ENCODE measurements at regions not wholly inside any gene's neighbourhood (a gene's known extent, or its start where the extent isn't known, plus 50 kb on each side); places are given as distances from the start of the nearest gene placed in this dataset.

- no peak for DNase-seq
Observed at GRCh38 chr21:23524685-23525084, 2082.6 kb downstream of the MRPL39 start.

- no peak for DNase-seq
Observed at GRCh38 chr21:23522751-23523150, 2084.5 kb downstream of the MRPL39 start.

GRCh38 chr21:23507501-23507900 lies 2099.8 kb downstream of the MRPL39 start:
- no peak for DNase-seq

DNA sequence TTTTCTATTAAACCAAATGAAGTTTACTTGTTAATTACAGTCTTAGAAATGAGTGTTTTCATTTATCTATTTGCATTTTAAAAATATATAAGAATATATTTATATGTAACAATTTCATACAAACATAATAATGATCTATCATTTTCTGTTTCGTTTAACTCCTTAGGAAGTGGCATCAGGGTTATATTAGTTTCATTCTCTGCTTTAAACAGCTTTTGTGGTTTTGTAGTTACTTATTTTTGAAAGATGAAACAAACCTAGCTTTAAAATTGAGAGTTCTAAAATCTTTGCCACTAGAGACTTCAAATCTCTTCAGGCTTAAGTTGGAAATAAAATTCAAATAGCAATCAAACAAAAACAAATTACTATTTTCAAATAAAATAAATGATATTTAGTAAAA lies 2110.6 kb downstream of the MRPL39 start:
- no peak for DNase-seq

DNA sequence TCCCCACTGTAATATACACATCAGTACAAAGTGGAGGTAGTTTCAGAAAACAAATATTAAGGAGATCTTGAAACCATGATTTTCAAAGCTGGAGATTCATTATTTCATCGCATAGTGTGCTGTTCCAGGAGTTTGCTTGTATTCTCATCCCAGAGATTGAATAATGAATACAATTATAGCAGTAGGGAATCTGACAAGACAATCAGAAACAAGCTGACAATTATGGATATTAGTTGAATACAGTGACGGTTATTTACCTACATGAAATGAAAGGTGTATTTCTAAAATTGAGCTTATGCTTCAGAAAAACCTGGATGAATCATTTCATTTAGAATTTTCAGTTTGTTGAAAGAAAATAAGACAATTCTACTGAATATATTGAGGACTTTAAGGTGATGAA lies 2119.0 kb downstream of the MRPL39 start:
- no peak for DNase-seq

- no peak for DNase-seq
Observed at GRCh38 chr21:23480591-23481270, 2126.6 kb downstream of the MRPL39 start.

GRCh38 chr21:23478381-23478780 lies 2128.9 kb downstream of the MRPL39 start:
- DNase-seq: no peak

- peak; percentile 46 to 51 for DNase-seq
Observed at GRCh38 chr21:23475281-23476219, 2131.7 kb downstream of the MRPL39 start.

- no peak for DNase-seq
Observed at GRCh38 chr21:23471877-23472276, 2135.4 kb downstream of the MRPL39 start.

- DNase-seq: no peak
Observed at GRCh38 chr21:23463365-23463764, 2143.9 kb downstream of the MRPL39 start.

DNA sequence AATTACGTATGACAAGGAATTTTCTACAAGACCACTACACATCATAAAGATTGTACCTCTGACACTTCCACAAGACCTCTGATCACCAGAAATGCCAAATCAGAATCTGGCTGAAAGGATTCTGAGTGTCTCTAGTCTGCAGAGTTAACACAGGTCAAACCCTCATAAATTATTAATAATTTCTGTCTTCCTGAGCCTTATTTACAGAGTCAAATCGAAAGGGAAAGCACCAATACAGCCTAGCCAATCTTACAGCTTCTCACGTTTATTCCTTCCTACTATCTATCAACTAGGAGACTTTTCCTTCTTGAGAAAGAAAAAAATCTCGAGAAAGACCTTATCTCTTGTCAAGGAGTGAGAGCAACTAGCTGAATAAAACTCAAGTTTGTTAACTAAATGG lies 2151.6 kb downstream of the MRPL39 start:
- DNase-seq: no peak

DNA sequence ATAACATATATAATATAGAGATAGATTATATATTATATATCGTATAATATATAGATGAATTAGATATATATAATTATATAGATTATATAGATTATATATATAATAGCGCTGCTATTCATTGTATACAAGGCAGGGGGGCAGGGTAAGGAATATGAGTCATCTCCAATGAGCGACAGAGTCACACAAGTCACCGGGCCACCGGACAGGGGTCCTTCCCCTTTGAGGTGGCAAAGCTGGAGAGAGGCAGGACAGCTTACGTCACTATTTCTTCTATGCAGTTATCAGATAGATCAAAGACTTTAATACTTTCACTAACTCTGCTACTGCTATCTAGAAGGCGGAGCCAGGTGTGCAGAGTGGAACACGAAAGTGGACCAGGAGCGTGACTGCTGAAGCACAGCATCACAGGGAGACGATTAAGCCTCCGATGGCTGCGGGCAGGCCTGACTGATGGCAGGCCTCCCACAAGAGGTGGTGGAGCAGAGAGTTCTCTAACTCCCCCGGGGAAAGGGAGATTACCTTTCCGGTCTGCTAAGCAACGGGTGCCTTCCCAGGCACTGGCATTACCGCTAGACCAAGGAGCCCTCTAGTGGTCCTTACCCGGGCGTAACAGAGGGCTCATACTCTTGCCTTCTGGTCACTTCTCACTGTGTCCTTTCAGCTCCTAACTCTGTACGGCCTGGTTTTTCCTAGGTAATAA lies 2154.7 kb downstream of the MRPL39 start:
- peak; percentile 14 to 15 for DNase-seq

DNA sequence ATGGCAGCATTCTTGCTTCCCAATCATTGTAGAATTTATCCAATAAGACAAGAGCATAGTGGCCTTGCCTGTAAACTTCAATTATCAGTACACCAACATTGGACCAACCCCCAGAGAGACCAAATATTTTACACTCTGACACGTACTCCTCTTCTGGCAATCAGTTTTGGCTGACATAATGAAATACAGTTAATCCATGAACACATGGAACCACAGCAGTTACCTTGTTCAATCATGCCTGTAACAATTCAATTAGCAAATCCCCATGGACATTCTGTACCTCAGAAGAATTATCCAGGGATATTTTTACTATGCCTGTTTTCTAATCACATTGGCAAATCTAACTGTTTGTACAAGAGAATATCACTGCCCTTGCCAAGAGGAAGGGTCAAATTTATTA lies 2162.0 kb downstream of the MRPL39 start:
- DNase-seq: no peak

DNA sequence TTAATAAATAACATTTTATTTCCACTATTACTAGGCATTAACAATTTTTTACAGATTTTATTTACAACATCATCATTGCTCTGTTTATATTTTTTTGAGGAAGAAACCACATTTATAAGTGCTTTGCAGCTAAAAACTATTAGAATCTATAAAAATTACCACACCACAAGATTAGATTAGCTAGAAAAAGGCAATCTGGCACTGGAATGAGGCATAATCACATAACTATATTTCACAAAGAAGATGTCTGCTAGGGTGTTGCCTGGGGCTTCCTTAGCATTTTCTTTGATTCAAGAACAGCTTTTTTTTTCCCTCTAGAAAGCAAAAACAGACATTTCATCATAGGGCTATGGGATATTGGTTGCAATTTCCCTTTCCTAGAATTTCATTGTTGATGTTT lies 2169.2 kb downstream of the MRPL39 start:
- DNase-seq: no peak

- peak in 1 of 2 experiments; percentile 29 for DNase-seq
Observed at GRCh38 chr21:23402929-23403520, 2204.3 kb downstream of the MRPL39 start.

GRCh38 chr21:23401278-23401677 lies 2206.0 kb downstream of the MRPL39 start:
- peak in 1 of 2 experiments; percentile 8 for DNase-seq

- DNase-seq: no peak
Observed at GRCh38 chr21:23398726-23399125, 2208.6 kb downstream of the MRPL39 start.

DNA sequence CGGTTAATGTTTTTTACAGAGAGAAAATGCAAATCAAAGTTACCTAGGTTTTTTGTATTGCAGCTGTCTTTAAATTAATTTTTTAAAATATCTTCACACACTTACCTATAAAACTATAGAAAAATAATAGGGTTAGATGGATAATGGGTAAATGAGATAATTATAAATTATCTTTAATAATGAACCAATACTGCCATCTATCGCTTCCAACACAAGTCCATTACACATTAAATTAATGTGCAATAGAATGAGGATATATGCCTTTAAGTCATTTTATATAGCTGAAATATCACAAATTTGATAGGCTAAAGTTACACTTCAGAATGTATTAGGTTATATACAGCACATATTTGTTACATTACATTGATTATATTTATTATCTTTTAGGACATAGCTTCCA lies 2212.8 kb downstream of the MRPL39 start:
- no peak for DNase-seq

DNA sequence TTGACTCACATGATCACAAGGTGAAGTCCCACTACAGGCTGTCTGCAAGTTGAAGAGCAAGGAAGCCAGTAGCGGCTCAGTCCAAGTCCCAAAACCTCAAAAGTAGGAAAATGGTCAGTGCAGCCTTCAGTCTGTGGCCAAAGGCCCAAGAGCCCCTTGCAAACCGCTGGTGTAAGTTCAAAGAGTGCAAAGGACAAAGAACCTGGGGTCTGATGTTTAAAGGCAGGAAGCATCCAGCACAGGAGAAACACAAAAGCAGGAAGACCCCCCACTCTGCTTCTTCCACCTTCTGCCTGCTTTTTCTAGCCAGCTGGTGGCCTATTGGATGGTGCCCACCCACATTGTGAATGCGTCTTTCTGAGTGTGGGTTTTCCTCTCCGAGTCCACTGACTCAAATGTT lies 2222.6 kb downstream of the MRPL39 start:
- no peak for DNase-seq

DNA sequence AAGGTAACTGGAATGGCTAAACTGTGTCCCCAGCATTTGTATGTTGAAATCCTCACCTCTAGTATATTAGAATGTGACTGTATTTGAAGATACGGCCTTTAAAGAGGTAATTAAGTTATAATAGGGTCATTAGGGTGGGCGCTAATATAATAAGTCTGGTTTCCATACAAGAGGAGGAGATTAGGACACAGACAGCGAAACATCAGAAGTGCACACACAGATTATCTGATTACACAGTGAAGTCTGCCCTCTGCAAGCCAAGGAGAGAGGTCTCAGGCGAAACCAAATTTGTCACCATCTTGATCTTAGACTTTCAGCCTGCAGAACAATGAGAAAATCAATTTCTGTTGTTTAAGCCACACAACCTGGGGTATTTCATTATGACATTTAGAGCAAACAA lies 2233.1 kb downstream of the MRPL39 start:
- no peak for DNase-seq

GRCh38 chr21:23356905-23357304 lies 2250.4 kb downstream of the MRPL39 start:
- no peak for DNase-seq

DNA sequence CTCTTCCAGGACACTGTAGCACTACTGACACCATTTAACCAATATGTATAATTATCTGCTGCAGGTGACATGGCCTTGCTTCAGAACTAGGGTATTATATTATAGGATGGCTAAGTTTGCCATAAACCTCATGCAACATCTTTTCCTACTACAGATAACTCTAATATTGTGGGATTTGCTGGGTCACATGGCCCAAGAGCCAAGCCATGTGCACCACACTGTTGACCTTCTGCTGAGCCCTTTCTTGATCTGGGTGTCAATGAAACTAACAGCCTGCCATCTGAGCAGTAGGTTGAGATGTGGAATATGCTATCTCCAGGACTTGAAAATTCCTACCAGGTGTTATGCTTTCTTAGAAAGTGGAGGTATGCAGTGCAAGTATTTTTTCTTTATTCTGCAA lies 2291.1 kb downstream of the MRPL39 start:
- DNase-seq: no peak

- no peak for DNase-seq
Observed at GRCh38 chr21:23308741-23309140, 2298.5 kb downstream of the MRPL39 start.

All from SHP77 (cell line).